ENCODE measurements at regions not wholly inside any gene's neighbourhood (a gene's known extent, or its start where the extent isn't known, plus 50 kb on each side); places are given as distances from the start of the nearest gene placed in this dataset.

DNA sequence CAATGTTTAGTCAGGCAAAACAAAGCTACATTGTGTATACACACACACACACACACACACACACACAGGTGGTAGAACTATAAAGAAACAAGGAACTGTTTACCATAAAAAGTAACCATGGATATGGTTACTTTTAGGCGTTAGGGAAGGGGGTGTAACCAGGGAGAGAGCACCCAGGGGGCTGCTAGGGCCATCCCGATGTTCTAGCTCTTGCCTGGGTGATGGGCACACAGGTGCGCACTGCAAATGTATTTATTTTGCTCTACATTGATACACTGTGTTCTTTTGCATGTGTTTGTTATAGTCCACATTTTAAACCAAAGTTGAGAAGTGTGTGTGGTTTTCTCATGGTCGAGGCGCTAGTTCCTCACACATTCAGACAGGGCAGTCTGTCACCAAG is 69.8 kb upstream of the MYCN start:
- TF ChIP-seq, protein P1, sequence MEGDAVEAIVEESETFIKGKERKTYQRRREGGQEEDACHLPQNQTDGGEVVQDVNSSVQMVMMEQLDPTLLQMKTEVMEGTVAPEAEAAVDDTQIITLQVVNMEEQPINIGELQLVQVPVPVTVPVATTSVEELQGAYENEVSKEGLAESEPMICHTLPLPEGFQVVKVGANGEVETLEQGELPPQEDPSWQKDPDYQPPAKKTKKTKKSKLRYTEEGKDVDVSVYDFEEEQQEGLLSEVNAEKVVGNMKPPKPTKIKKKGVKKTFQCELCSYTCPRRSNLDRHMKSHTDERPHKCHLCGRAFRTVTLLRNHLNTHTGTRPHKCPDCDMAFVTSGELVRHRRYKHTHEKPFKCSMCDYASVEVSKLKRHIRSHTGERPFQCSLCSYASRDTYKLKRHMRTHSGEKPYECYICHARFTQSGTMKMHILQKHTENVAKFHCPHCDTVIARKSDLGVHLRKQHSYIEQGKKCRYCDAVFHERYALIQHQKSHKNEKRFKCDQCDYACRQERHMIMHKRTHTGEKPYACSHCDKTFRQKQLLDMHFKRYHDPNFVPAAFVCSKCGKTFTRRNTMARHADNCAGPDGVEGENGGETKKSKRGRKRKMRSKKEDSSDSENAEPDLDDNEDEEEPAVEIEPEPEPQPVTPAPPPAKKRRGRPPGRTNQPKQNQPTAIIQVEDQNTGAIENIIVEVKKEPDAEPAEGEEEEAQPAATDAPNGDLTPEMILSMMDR (IDR thresholded peaks at IDR 0.05; ENCODE audit: borderline replicate concordance, extremely low read depth, low read length, poor library complexity, severe bottlenecking), result no peak
- no peak for TF ChIP-seq EZH2 (IDR thresholded peaks at IDR 0.05; ENCODE audit: borderline replicate concordance, low read depth, low read length, severe bottlenecking)

Data from DND-41 (cell line).